ENCODE measurements at regions not wholly inside any gene's neighbourhood (a gene's known extent, or its start where the extent isn't known, plus 50 kb on each side); places are given as distances from the start of the nearest gene placed in this dataset.

DNA sequence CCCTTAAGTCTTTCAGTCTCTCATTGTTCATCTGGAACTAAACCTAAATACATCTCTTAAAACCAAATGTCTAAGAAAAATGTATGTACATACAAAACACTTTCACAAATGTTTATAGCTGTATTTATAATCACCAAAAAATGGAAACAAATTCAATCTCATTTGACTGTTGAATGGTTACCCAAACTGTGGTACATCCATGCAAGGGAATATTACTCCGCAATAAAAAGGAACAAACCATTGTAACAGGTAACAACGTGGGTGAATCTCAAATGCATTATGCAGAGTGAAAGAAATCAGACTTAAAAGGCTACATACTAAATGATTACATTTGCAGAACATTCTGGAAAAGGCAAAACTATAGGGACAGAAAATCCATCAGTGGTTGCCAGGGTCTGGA, 425.2 kb downstream of the COG6 start:
- Histone ChIP-seq H3K36me3 (ENCODE audit: low read length) (no peaks in the 10 kb centered on the region), H3K9me3 (ENCODE audit: insufficient read depth, low read length) (no peaks in the 10 kb centered on the region), H2AFZ (ENCODE audit: low read depth, low read length, severe bottlenecking) (no peak overlapping the region), H3K9ac (ENCODE audit: low read length) (no peak overlapping the region), H3K4me3 (ENCODE audit: insufficient read depth, low read length, poor library complexity, severe bottlenecking) (no peak overlapping the region), H3K79me2 (ENCODE audit: insufficient read depth, low read length) (no peaks in the 10 kb centered on the region), H3K9me2 (replicated peaks; ENCODE audit: insufficient read depth, low read length) (no peaks in the 10 kb centered on the region), H4K20me1 (ENCODE audit: low read depth, low read length) (no peaks in the 10 kb centered on the region), H3K27me3 (ENCODE audit: low read length) (no peaks in the 10 kb centered on the region), H3K4me2 (ENCODE audit: low read depth, low read length, poor library complexity, severe bottlenecking) (no peak overlapping the region), H3F3A (ENCODE audit: insufficient read depth) (no peaks in the 10 kb centered on the region), H3K27ac (ENCODE audit: low read depth, low read length) (no peak overlapping the region)
- TF ChIP-seq, protein P1, sequence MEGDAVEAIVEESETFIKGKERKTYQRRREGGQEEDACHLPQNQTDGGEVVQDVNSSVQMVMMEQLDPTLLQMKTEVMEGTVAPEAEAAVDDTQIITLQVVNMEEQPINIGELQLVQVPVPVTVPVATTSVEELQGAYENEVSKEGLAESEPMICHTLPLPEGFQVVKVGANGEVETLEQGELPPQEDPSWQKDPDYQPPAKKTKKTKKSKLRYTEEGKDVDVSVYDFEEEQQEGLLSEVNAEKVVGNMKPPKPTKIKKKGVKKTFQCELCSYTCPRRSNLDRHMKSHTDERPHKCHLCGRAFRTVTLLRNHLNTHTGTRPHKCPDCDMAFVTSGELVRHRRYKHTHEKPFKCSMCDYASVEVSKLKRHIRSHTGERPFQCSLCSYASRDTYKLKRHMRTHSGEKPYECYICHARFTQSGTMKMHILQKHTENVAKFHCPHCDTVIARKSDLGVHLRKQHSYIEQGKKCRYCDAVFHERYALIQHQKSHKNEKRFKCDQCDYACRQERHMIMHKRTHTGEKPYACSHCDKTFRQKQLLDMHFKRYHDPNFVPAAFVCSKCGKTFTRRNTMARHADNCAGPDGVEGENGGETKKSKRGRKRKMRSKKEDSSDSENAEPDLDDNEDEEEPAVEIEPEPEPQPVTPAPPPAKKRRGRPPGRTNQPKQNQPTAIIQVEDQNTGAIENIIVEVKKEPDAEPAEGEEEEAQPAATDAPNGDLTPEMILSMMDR (IDR thresholded peaks at IDR 0.05; ENCODE audit: insufficient read depth, low read length, poor library complexity, severe bottlenecking), result no peak

DNA sequence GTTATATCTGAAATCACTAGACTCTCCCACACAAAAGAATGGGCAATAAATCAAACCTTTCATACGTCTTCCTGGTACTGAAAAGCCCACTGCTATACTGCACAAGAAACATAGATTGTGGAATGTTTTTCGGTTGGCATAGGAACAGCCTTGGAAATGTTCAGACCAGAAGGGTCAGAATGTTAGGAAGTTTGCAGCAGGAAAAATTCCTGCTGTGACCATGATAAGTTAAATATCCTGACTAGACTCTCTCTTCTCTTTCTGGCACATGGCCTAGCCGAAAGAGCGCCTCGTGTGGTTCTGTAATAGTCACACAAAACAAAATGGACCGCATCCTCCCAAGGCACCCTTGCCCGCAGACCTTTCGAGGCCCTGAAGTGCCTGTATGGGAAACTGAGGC, 427.2 kb downstream of the COG6 start:
- H3K9me3 ChIP-seq (ENCODE audit: insufficient read depth, low read length), result no peaks in the 10 kb centered on the region
- no peaks in the 10 kb centered on the region for H3K79me2 ChIP-seq (ENCODE audit: insufficient read depth, low read length)
- H4K20me1 ChIP-seq (ENCODE audit: low read depth, low read length), result no peaks in the 10 kb centered on the region
- no peak overlapping the region for H2AFZ ChIP-seq (ENCODE audit: low read depth, low read length, severe bottlenecking)
- H3K36me3 ChIP-seq (ENCODE audit: low read length), result no peaks in the 10 kb centered on the region
- no peak overlapping the region for H3K9ac ChIP-seq (ENCODE audit: low read length)
- H3K27me3 ChIP-seq (ENCODE audit: low read length), result no peaks in the 10 kb centered on the region
- no peaks in the 10 kb centered on the region for H3F3A ChIP-seq (ENCODE audit: insufficient read depth)
- TF ChIP-seq EZH2phosphoT487 (conservative IDR thresholded peaks at IDR 0.05; ENCODE audit: low read length), result no peak
- no peak overlapping the region for H3K4me3 ChIP-seq (ENCODE audit: insufficient read depth, low read length, poor library complexity, severe bottlenecking)
- H3K9me2 ChIP-seq (replicated peaks; ENCODE audit: insufficient read depth, low read length), result no peaks in the 10 kb centered on the region
- H3K27ac ChIP-seq (ENCODE audit: low read depth, low read length), result no peak overlapping the region
- no peak overlapping the region for H3K4me2 ChIP-seq (ENCODE audit: low read depth, low read length, poor library complexity, severe bottlenecking)

GRCh38 chr13:40083841-40084240, 428.4 kb downstream of the COG6 start:
- Histone ChIP-seq H3K4me2 (ENCODE audit: low read depth, low read length, poor library complexity, severe bottlenecking) (no peak overlapping the region), H3K9me3 (ENCODE audit: insufficient read depth, low read length) (no peaks in the 10 kb centered on the region), H3K79me2 (ENCODE audit: insufficient read depth, low read length) (no peaks in the 10 kb centered on the region), H3F3A (ENCODE audit: insufficient read depth) (no peaks in the 10 kb centered on the region), H3K4me3 (ENCODE audit: insufficient read depth, low read length, poor library complexity, severe bottlenecking) (no peak overlapping the region), H3K27me3 (ENCODE audit: low read length) (no peaks in the 10 kb centered on the region), H4K20me1 (ENCODE audit: low read depth, low read length) (no peaks in the 10 kb centered on the region), H3K36me3 (ENCODE audit: low read length) (no peaks in the 10 kb centered on the region), H3K9ac (ENCODE audit: low read length) (no peak overlapping the region), H3K27ac (ENCODE audit: low read depth, low read length) (no peak overlapping the region), H2AFZ (ENCODE audit: low read depth, low read length, severe bottlenecking) (no peak overlapping the region), H3K9me2 (replicated peaks; ENCODE audit: insufficient read depth, low read length) (no peaks in the 10 kb centered on the region)
- TF ChIP-seq, protein P1 (IDR thresholded peaks at IDR 0.05; ENCODE audit: insufficient read depth, low read length, poor library complexity, severe bottlenecking), result no peak
- no peak for TF ChIP-seq EZH2phosphoT487 (conservative IDR thresholded peaks at IDR 0.05; ENCODE audit: low read length)

- Histone ChIP-seq H3K27ac (ENCODE audit: low read depth, low read length) (no peak overlapping the region), H3K9me2 (replicated peaks; ENCODE audit: insufficient read depth, low read length) (no peaks in the 10 kb centered on the region), H3K79me2 (ENCODE audit: insufficient read depth, low read length) (no peaks in the 10 kb centered on the region), H3K9me3 (ENCODE audit: insufficient read depth, low read length) (no peaks in the 10 kb centered on the region), H3K4me2 (ENCODE audit: low read depth, low read length, poor library complexity, severe bottlenecking) (no peak overlapping the region), H3K27me3 (ENCODE audit: low read length) (no peaks in the 10 kb centered on the region), H4K20me1 (ENCODE audit: low read depth, low read length) (no peaks in the 10 kb centered on the region), H3K9ac (ENCODE audit: low read length) (no peak overlapping the region), H3F3A (ENCODE audit: insufficient read depth) (no peaks in the 10 kb centered on the region), H2AFZ (ENCODE audit: low read depth, low read length, severe bottlenecking) (no peak overlapping the region), H3K36me3 (ENCODE audit: low read length) (no peaks in the 10 kb centered on the region), H3K4me3 (ENCODE audit: insufficient read depth, low read length, poor library complexity, severe bottlenecking) (no peak overlapping the region)
- TF ChIP-seq EZH2phosphoT487 (conservative IDR thresholded peaks at IDR 0.05; ENCODE audit: low read length), result no peak
- TF ChIP-seq, protein P1 (IDR thresholded peaks at IDR 0.05; ENCODE audit: insufficient read depth, low read length, poor library complexity, severe bottlenecking), result no peak
These were observed 429.5 kb downstream of the COG6 start for GRCh38 chr13:40084934-40085333.

Data from SU-DHL-6 (cell line).